Fibroblast of mammary gland (primary cell): ENCODE measurements at regions not wholly inside any gene's neighbourhood (a gene's known extent, or its start where the extent isn't known, plus 50 kb on each side); places are given as distances from the start of the nearest gene placed in this dataset.

Experiments
- DNase-seq: peaks from one replicate; pipeline ENCODE4 v3.0.0-alpha.2; 2010; ENCODE audit warnings: low read depth
- H3K4me3 ChIP-seq: 2 replicates; pipeline ENCODE4 v1.5.1; 2011; ENCODE audit warnings: low read depth, mild to moderate bottlenecking, low read length, moderate library complexity; ENCODE audit not compliant: control insufficient read depth
- CTCF ChIP-seq: conservative IDR thresholded peaks from 2 replicates; pipeline ENCODE4 v1.5.1; 2011; ENCODE audit warnings: low read depth, low read length, inconsistent platforms; ENCODE audit not compliant: control insufficient read depth, insufficient read depth

GRCh38 chr11:110973401-110973980 lies 261.3 kb upstream of the ARHGAP20 start:
- no peak overlapping the region for H3K4me3 ChIP-seq
- no peak for TF ChIP-seq CTCF
- no peak for DNase-seq

GRCh38 chr11:110972640-110973039 lies 260.4 kb upstream of the ARHGAP20 start:
- DNase-seq, result peak; percentile 88
- no peak overlapping the region for H3K4me3 ChIP-seq
- no peak for TF ChIP-seq CTCF

- no peak overlapping the region for H3K4me3 ChIP-seq
- DNase-seq, result no peak
- no peak for TF ChIP-seq CTCF
These were observed 259.9 kb upstream of the ARHGAP20 start for GRCh38 chr11:110972106-110972505.

GRCh38 chr11:110971140-110971539 lies 258.9 kb upstream of the ARHGAP20 start:
- H3K4me3 ChIP-seq, result no peak overlapping the region
- TF ChIP-seq CTCF, result no peak
- DNase-seq, result peak; percentile 28

GRCh38 chr11:110968348-110969062 lies 256.3 kb upstream of the ARHGAP20 start:
- no peak for TF ChIP-seq CTCF
- peak; percentile 68 for DNase-seq
- H3K4me3 ChIP-seq, result no peak overlapping the region

GRCh38 chr11:110966131-110966530 lies 253.9 kb upstream of the ARHGAP20 start:
- DNase-seq, result no peak
- no peak overlapping the region for H3K4me3 ChIP-seq
- TF ChIP-seq CTCF, result no peak
